MCF 10A (cell line): ENCODE measurements at regions not wholly inside any gene's neighbourhood (a gene's known extent, or its start where the extent isn't known, plus 50 kb on each side); places are given as distances from the start of the nearest gene placed in this dataset.

Source experiments
- BruUV-seq: library from RNA; stranded (reverse); fragments of 400-500 nt; replicated peaks from 2 replicates; lab custom pipeline; 2021; lab: Mats Ljungman, UMichigan
- CTCF ChIA-PET: fragments of 300-600 bp; sonication (Branson Sonifier 250); formaldehyde crosslinking; extraction: SDS; loops from one replicate; lab custom pipeline; 2021; ENCODE audit warnings: antibody characterized with exemption, inconsistent platforms; lab: Yijun Ruan, JAX
- POLR2A ChIA-PET: fragments of 300-600, 350-650 bp; sonication (Branson Sonifier 250); formaldehyde crosslinking; extraction: SDS; loops from one replicate; lab custom pipeline; 2020; ENCODE audit warnings: antibody characterized with exemption, inconsistent platforms; lab: Yijun Ruan, JAX
- DNase-seq: peaks from one replicate; pipeline ENCODE4 v3.0.0-alpha.2; 2018; ENCODE audit not compliant: unreplicated experiment
- H3K27ac Mint-ChIP-seq: one replicate; pipeline ENCODE4 v1.8.0; 2022; ENCODE audit warnings: mild to moderate bottlenecking, low read depth, mixed read lengths; ENCODE audit not compliant: unreplicated experiment
- H3K27me3 Mint-ChIP-seq: one replicate; pipeline ENCODE4 v1.8.0; 2022; ENCODE audit warnings: mixed read lengths; ENCODE audit not compliant: insufficient read depth, unreplicated experiment
- H3K36me3 Mint-ChIP-seq: one replicate; pipeline ENCODE4 v1.8.0; 2022; ENCODE audit warnings: mild to moderate bottlenecking, moderate library complexity, mixed read lengths; ENCODE audit not compliant: insufficient read depth, unreplicated experiment
- H3K4me1 Mint-ChIP-seq: one replicate; pipeline ENCODE4 v1.8.0; 2022; ENCODE audit warnings: mixed read lengths; ENCODE audit not compliant: insufficient read depth, unreplicated experiment
- H3K4me3 Mint-ChIP-seq: one replicate; pipeline ENCODE4 v1.8.0; 2022; ENCODE audit warnings: mild to moderate bottlenecking, moderate library complexity, mixed read lengths; ENCODE audit not compliant: unreplicated experiment
- H3K9me3 Mint-ChIP-seq: one replicate; pipeline ENCODE4 v1.8.0; 2022; ENCODE audit warnings: mixed read lengths; ENCODE audit not compliant: unreplicated experiment
- CTCF ChIP-seq: fragments of 200-600 bp; IDR thresholded peaks from one replicate; pipeline ENCODE4 v1.8.0; 2022; ENCODE audit warnings: antibody characterized with exemption, mild to moderate bottlenecking; ENCODE audit not compliant: unreplicated experiment
- intact Hi-C: fragments of 100-400 bp; cut with micrococcal nuclease; formaldehyde crosslinking; loops from 2 replicates; pipeline ENCODE4 v1.14.1; 2022

- H3K27me3 Mint-ChIP-seq = no peaks in the 10 kb centered on the region
- no TSS peak for BruUV-seq
Measured at GRCh38 chr1:108056436-108056990, 91.5 kb upstream of the VAV3 start.

GRCh38 chr1:108055387-108055786 is 90.4 kb upstream of the VAV3 start:
- POLR2A ChIA-PET = no interaction called here
- CTCF ChIA-PET = no interaction called here
- Mint-ChIP-seq H3K4me1 (peaks cover 12% of the 10 kb centered on the region), H3K36me3 (no peaks in the 10 kb centered on the region), H3K4me3 (no peak overlapping the region), H3K9me3 (no peaks in the 10 kb centered on the region), H3K27me3 (no peaks in the 10 kb centered on the region), H3K27ac (no peak overlapping the region)
- no peak for DNase-seq
- intact Hi-C loops = no loop called here
- no peak for TF ChIP-seq CTCF
- BruUV-seq = no TSS peak

More at GRCh38 chr1:108056436-108056990, 91.5 kb upstream of the VAV3 start:
- ChIA-PET POLR2A (interaction anchor here (1.7 kb wide), 1 partner anchor 10 kb away, joined by 9 read pairs; no protein-coding TSS in a partner anchor), CTCF (no interaction called here)
- H3K4me3 Mint-ChIP-seq = no peak overlapping the region
- peaks cover 2% of the 10 kb centered on the region for H3K9me3 Mint-ChIP-seq
- no peak for DNase-seq
- intact Hi-C loops = no loop called here
- H3K36me3 Mint-ChIP-seq = no peaks in the 10 kb centered on the region
- H3K27ac Mint-ChIP-seq = no peak overlapping the region
- peaks cover 10% of the 10 kb centered on the region for H3K4me1 Mint-ChIP-seq
- TF ChIP-seq CTCF = no peak

GRCh38 chr1:108054396-108054795 is 89.4 kb upstream of the VAV3 start:
- Mint-ChIP-seq H3K36me3 (no peaks in the 10 kb centered on the region), H3K9me3 (no peaks in the 10 kb centered on the region), H3K27me3 (no peaks in the 10 kb centered on the region), H3K27ac (no peak overlapping the region), H3K4me3 (no peak overlapping the region), H3K4me1 (peaks cover 19% of the 10 kb centered on the region)
- no peak for DNase-seq
- POLR2A ChIA-PET = no interaction called here
- TF ChIP-seq CTCF = no peak
- BruUV-seq = no TSS peak
- intact Hi-C loops = no loop called here
- CTCF ChIA-PET = interaction anchor here (0.6 kb wide), 1 partner anchor 507 kb away, joined by 3 read pairs; no protein-coding TSS in a partner anchor

- Mint-ChIP-seq H3K4me3 (no peak overlapping the region), H3K4me1 (peaks cover 19% of the 10 kb centered on the region), H3K27me3 (no peaks in the 10 kb centered on the region), H3K9me3 (no peaks in the 10 kb centered on the region), H3K27ac (no peak overlapping the region), H3K36me3 (no peaks in the 10 kb centered on the region)
- CTCF ChIA-PET = no interaction called here
- no TSS peak for BruUV-seq
- intact Hi-C loops = no loop called here
- DNase-seq = peak; percentile 70
- POLR2A ChIA-PET = interaction anchor here (0.7 kb wide), 1 partner anchor 1963 kb away, joined by 3 read pairs; no protein-coding TSS in a partner anchor
- no peak for TF ChIP-seq CTCF
Measured at GRCh38 chr1:108053270-108054013, 88.5 kb upstream of the VAV3 start.
